GM21390 (cell line): ENCODE measurements at regions not wholly inside any gene's neighbourhood (a gene's known extent, or its start where the extent isn't known, plus 50 kb on each side); places are given as distances from the start of the nearest gene placed in this dataset.
"Not testable (repeated sequence)": the region's sequence is repeated elsewhere in the genome, so short reads cannot be mapped to it uniquely, and the experiment has no call there.

Source experiments
- ATAC-seq: cut with Tn5 transposase; IDR thresholded peaks from one replicate; pipeline ENCODE4 v1.9.1; 2021; ENCODE audit not compliant: unreplicated experiment

DNA sequence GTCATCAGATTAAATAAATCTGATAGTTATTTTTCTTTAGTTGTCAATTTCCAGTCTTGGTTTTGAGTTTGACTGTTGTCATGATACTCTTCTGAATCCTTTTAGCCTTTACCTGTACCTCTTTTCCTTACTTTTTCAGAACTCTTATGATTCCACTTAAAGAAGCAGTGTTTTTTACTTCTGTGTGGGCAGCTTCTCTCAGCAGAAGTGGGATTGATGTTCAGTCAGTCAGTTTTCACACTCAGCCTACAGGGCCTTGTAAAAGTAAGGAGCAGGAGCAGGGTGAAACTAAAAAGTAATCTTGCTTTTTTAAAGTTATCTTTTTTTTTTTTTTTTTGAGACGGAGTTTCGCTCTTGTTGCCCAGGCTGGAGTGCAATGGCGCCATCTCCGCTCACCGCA lies 75.1 kb downstream of the HAUS1 start:
- ATAC-seq, result no peak

GRCh38 chr18:46182633-46183358 lies 78.6 kb downstream of the HAUS1 start:
- no peak for ATAC-seq

DNA sequence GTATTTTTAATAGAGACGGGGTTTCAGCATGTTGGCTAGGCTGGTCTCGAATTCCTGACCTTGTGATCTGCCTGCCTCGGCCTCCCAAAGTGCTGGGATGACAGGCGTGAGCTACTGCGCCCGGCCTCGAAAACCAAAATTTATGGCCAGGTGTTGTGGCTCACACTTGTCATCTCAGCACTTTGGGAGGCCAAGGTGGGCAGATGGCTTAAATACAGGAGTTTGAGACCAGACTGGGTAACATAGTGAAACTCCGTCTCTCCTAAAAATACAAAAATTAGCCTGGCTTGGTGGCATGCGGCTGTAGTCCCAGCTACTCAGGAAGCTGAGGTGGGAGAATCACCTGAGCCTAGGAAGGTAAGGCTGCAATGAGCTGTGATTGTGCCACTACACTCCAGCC lies 80.1 kb downstream of the HAUS1 start:
- ATAC-seq, result not testable (repeated sequence)

DNA sequence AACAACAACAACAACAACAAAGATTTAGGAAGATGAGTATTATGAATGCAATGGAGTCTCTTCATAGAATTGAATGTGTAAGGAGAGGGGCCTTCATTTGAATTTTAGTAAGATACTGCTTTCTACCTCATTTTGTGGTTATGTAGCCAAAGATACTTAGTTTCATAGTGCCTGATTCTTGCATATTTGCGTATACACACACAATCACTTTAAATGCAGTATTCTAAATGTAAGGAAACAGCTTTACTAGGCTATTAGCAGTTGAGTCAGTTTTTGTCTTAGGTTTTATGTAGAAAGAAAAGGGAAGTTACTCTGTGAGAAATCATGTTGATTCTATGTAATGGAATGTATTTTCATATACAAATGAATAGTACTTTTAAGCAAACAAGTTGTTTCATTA lies 80.5 kb downstream of the HAUS1 start:
- no peak for ATAC-seq

DNA sequence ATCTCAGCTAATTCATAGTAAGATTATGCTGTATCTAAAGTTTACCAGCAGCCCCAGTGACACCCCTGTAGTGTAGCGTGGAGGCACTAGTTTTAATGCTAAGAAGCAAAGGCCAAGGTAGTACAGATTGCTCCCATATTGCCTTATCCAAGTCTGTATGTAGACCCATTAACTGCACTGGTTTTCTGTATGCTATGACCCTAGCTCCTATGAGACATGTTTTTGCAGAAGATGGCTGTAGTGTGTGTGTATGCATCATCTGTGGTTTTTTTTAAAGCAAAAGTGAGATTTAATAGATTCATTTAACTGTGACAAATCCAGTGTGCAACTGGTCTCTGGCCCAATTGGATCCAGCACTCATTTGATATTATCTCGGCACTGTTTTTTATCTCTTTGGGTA lies 86.5 kb downstream of the HAUS1 start:
- no peak for ATAC-seq

DNA sequence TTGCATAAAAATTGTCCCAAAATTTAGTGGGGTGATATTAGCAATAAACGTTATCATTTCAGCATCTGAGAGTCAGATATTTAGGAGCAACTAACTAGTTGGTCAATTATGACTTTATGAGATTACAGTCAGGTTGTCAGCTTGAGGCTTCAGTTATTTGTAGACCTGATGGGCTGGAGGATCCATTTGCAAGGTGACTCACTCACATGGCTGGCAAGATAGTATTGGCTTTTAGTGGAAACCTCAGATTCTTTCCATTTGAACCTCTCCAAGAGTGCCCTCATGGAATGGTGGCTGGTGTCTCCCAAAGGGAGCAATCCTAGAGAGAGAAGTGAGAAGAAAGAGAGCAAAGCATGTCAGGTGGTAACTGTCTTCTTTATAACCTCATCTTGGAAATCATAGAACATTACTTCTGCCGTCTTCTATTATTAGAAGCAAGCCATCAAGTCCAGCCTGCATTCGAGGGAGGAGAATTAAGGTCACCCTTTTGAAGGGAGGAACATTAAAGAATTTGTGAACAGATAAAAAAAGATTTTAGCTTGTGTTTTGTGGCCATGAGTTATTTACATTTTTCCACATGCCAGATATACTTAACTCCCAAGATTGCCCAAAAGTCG lies 92.5 kb downstream of the HAUS1 start:
- no peak for ATAC-seq

- ATAC-seq, result no peak
These were observed 95.4 kb downstream of the HAUS1 start for GRCh38 chr18:46199515-46200147.

- not testable (repeated sequence) for ATAC-seq
These were observed 96.2 kb downstream of the HAUS1 start for GRCh38 chr18:46200178-46201055.

- ATAC-seq, result no peak
These were observed 100.0 kb downstream of the HAUS1 start for GRCh38 chr18:46204143-46204542.

- no peak for ATAC-seq
These were observed 103.8 kb downstream of the HAUS1 start for GRCh38 chr18:46207985-46208384.

- ATAC-seq, result no peak
These were observed 105.0 kb downstream of the HAUS1 start for GRCh38 chr18:46209161-46209560.

DNA sequence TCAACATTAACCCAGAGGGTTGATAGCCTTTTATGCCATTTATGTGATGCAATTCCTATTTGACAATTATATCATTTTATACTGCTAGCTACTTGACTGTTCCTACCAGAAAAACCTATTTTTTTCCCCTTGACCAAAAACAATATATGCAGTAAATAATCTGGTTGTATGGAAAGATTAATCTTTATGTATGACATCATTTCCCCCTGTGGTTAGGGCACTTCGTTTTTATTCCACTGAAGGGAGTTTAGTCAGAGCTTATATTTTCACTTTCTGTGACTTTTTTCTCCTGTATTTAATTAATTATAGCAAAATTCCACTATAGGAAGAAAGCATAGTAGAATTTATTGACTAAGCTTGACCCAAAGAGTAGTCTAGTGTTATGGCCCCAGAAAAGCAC lies 107.6 kb downstream of the HAUS1 start:
- no peak for ATAC-seq

- no peak for ATAC-seq
These were observed 108.2 kb downstream of the HAUS1 start for GRCh38 chr18:46212398-46212797.

DNA sequence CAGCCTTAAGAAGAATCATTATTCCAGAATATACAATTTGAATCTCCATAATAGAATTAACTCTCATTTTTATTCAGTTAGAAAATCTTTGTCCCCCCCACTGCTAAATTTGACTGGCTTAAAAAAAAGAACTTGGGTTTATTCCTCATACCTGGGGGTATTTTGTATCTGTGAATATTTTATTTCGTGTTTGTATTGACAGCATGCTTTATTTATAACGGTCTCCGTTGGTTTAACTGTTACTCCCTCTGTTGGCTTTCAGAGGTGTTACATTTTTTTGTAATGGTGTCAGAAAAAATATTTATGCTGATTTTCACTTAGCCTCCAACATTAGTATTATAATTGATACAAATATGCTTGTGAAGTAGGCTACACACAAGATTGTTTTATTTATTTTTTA lies 109.1 kb downstream of the HAUS1 start:
- ATAC-seq, result no peak

GRCh38 chr18:46214435-46214834 lies 110.2 kb downstream of the HAUS1 start:
- no peak for ATAC-seq

GRCh38 chr18:46215902-46216723 lies 111.9 kb downstream of the HAUS1 start:
- ATAC-seq, result no peak

DNA sequence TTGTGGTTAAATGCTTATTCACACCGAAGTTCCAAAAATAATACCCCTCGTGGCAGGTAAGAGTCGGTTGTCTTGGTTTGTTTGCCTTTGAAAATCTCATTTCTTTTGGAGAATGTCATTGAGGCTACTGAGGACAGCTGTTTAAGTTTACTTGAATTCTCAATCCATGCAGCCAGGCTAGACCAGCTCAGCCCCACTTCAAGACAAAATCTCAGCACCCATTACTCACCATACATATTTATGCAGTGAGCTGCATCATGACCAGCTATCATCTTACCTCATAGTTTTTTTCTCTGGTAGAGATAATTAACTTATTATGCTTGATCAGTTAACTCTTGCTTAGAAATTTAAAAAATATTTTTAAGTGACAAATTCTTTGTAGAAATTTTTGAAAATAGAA lies 115.9 kb downstream of the HAUS1 start:
- ATAC-seq, result no peak

- ATAC-seq, result no peak
These were observed 117.9 kb downstream of the HAUS1 start for GRCh38 chr18:46222093-46222492.

- ATAC-seq, result no peak
These were observed 118.7 kb downstream of the HAUS1 start for GRCh38 chr18:46222710-46223360.

DNA sequence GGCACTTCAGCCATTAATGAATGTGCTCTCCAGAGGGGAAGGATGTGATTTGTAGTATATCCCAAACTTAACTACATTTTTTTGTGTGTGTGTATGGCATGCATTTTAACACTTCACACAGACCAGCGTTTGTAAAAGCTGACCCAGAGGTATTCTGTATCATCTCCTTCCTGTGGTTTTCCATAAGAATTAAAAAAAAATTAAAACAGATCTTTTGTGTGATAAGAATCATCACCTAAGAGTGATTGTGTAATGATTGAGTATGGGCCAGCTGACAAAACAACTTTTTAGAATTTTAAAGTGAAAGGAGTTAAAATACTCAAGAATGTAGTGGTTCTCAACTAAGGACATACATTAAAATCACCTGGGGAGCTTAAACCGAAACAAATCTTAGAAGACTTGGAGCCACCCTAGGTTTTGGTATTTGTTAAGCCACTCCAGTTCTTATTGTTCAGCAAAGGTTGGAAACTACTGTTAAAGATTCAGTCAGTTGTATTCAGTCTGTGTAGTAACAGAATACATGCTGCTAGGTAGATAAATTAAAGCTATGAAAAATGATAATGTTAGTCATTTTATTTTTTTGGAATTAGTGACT lies 120.1 kb downstream of the HAUS1 start:
- no peak for ATAC-seq
